HL-60 (cell line): ENCODE measurements at regions not wholly inside any gene's neighbourhood (a gene's known extent, or its start where the extent isn't known, plus 50 kb on each side); places are given as distances from the start of the nearest gene placed in this dataset.
A peak's percentile ranks its signal among the peaks of the same experiment; 100 is the strongest.

Experiments used
- DNase-seq, 2 experiments: peaks; one replicate each; pipeline ENCODE4 v3.0.0-alpha.2; 2010 to 2020; ENCODE audit warnings: low read depth in 1 of 2, low spot score in 1 of 2
- H3K27ac ChIP-seq: fragments of 250-450 bp; sonication (Bioruptor Pico); replicated peaks from 2 replicates; pipeline ENCODE4 v1.5.1; 2020; ENCODE audit warnings: mild to moderate bottlenecking, moderate library complexity
- H3K27me3 ChIP-seq: fragments of 250-450 bp; sonication (Bioruptor Pico); 2 replicates; pipeline ENCODE4 v1.5.1; 2021; ENCODE audit warnings: mild to moderate bottlenecking, moderate library complexity; ENCODE audit not compliant: insufficient read depth, poor library complexity, severe bottlenecking
- H3K4me3 ChIP-seq: replicated peaks from 2 replicates; pipeline ENCODE4 v1.5.1; 2011; ENCODE audit warnings: mild to moderate bottlenecking, control low read depth, low read length; ENCODE audit not compliant: insufficient read depth
- CTCF ChIP-seq: IDR thresholded peaks from one replicate; pipeline ENCODE4 v1.5.1; 2011; ENCODE audit warnings: low read length, control low read depth, inconsistent platforms; ENCODE audit not compliant: insufficient read depth
- GABPA ChIP-seq: IDR thresholded peaks from 2 replicates; pipeline ENCODE4 v1.6.1; 2012; ENCODE audit warnings: low read depth
- POLR2AphosphoS5 ChIP-seq: IDR thresholded peaks from 2 replicates; pipeline ENCODE4 v1.6.1; 2012; ENCODE audit warnings: low read depth
- REST ChIP-seq: IDR thresholded peaks from 2 replicates; pipeline ENCODE4 v1.6.1; 2012; ENCODE audit warnings: low read depth; ENCODE audit not compliant: insufficient replicate concordance
- SPI1 ChIP-seq: IDR thresholded peaks from 2 replicates; pipeline ENCODE4 v1.6.1; 2012; ENCODE audit warnings: low read depth, mild to moderate bottlenecking, borderline replicate concordance

DNA sequence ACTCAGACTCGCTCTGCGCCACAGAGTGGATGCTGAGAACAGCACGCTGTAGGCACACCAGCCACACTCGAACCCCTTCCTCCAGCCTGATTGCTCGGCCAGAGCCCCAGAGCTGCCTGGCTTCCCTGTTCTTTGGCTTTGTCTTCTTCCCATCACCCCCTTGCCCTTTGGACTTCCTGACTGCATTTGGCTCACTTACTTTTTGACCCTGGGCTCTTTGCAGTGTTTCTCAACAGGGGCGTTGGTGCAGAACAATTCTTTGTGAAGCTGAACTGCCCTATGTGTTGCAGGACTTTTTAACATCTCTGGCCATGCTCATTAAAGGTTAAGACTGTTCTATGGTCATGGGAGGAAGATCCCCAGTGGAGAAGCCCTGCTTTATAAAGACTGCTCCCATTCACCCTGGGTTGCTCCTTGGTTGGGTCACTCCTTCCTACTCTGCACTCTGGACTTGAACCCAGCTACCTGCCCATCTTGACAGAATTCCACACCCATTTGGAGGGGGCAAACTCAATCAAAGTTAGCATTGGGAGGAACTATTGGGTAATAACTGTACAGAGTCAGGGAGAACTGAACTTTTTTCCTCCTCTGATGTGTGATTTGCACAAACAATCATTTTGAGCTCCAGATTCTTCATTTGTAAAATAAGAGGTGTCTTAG is 127.7 kb upstream of the PLEKHG7 start:
- no peaks in the 10 kb centered on the region for H3K27me3 ChIP-seq
- no peak overlapping the region for H3K27ac ChIP-seq
- no peak overlapping the region for H3K4me3 ChIP-seq
- TF ChIP-seq REST (no peak), SPI1 (no peak), GABPA (no peak), CTCF (no peak), POLR2AphosphoS5 (no peak)
- no peak for DNase-seq

- peak in 1 of 2 experiments; percentile 12 for DNase-seq
- no peaks in the 10 kb centered on the region for H3K27me3 ChIP-seq
- no peak overlapping the region for H3K4me3 ChIP-seq
- no peak for TF ChIP-seq SPI1
- no peak for TF ChIP-seq POLR2AphosphoS5
- TF ChIP-seq CTCF: peak; percentile 2
- TF ChIP-seq GABPA: no peak
- no peak for TF ChIP-seq REST
- H3K27ac ChIP-seq: no peak overlapping the region
These were observed 128.6 kb upstream of the PLEKHG7 start for GRCh38 chr12:92574051-92574783.

DNA sequence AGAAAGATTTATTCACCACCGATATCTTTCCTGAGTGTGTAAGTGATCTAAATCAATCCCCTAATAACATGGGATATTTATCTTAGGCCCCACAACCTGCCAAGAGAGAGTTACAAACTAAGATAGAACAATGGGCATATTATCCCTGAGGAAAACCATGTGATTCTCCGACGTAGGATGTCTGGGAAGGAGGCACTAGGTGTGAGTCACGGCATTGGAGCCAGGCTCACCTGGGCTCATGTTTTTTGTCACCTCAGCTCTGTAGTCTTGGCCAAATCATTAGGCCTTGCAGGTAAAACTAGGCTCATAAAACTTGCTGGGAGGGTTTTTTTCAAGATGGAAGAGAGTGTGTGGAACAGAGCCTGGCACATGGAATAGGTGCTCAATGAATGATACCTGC is 129.7 kb upstream of the PLEKHG7 start:
- Histone ChIP-seq H3K4me3 (no peak overlapping the region), H3K27me3 (no peaks in the 10 kb centered on the region), H3K27ac (no peak overlapping the region)
- no peak for DNase-seq
- TF ChIP-seq REST (no peak), SPI1 (no peak), GABPA (no peak), CTCF (no peak), POLR2AphosphoS5 (no peak)
